Muscle of arm (tissue), 1 donor: ENCODE measurements at regions not wholly inside any gene's neighbourhood (a gene's known extent, or its start where the extent isn't known, plus 50 kb on each side); places are given as distances from the start of the nearest gene placed in this dataset.
A peak's percentile ranks its signal among the peaks of the same experiment; 100 is the strongest.

Experiments used
- DNase-seq: peaks from one replicate; pipeline ENCODE4 v3.0.0-alpha.2; 2013

DNA sequence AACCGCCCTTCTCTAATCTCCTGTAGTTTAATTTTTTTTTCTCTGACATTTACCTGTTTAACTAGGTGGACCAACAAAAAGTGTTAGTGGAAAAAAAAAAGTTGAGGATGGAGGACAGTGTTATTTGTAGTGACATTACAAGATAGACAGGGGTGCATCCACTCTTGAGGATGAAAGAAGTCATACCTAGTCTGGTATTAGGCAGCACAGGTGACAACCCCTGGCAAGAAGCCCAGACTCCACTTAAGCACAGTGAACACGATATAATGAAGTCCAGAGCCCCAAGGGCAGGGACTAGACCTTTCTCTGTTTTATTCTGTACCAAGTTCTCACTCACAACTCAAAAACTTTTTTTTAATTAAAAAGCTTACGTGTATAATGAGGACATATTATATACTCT, 268.4 kb downstream of the GPR37 start:
- no peak for DNase-seq

DNA sequence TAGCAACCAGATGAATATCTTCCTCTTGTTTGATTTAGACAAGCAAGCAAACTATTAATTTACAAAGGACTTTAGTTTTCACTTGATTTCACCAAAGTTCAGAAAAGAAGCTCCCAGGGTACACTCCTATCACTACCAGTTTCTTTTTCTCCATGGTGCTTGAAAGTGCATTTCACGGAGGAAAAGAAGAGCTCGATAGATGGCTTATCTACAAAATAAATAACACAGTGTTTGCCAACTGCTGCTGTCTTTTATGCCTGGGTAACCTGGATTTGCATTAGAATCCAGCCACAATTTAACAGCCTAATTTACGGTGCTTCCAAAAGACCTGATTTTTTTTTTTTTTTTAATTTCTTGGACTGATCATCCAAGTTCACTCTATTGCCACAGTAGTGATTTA, 275.7 kb downstream of the GPR37 start:
- DNase-seq, result no peak

DNA sequence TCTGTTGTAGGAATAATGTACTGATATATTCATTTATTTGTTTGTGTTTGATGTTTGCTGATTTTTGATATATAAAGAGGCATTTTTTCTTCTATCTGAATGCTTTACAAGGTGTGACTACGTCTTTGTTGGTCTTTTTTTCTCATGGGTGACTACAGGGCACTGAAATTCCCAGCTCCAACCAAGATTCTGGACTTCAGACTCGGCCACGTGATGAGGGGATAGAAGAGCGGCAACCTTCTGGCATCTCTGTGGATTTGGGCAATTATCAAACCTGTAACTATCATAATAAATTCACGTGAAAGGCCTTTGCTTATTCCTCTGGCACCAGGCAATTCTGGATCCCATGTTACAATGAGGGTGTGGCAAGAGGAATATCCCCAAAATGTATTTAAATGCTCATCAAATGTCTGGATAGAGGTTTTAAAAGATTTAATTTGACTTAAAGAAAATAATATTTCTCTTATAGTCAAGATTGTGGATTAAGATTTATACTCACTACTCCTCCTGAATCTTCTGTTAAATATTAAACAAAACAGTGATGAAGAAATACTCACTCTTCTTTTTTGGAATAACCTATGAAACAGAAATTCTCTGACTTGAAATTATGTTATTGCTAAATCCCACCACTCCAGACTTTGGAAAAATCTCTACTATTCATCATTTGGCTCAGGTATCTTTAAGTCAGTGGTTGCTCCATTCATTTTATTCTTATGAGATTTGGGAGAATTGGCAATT, 276.3 kb downstream of the GPR37 start:
- DNase-seq, result no peak

DNA sequence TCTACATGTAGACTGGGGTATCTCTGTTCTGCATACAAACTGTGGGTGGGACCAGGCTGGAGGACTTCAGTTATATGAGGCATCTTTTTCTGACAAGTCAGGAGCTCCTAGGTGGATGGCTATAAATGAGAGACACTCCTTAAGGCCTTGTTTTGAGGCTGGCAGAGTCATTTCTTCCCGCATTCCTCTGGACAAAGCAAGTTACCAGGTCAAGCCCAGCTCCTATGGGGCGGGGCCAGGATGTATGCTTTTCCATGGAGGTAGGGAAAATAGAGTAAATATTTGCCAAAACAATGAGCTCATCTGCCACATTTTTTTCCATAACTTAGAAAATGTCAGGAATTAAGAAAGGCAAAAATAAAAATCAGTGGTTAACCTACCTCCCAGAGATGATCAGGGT, 283.4 kb downstream of the GPR37 start:
- DNase-seq, result no peak

DNA sequence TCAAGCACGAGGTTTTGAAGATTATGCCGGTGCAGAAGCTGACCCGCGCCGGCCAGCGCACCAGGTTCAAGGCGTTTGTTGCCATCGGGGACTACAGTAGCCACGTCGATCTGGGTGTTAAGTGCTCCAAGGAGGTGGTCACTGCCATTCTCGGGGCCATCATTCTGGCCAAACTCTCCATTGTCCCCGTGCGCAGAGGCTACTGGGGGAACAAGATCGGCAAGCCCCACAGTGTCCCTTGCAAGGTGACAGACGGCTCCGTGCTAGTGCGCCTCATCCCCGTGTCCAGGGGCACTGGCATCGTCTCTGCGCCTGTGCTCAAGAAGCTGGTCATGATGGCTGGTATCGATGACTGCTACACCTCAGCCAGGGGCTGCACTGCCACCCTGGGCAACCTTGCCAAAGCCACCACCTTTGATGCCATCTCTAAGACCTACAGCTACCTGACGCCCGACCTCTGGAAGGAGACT, 284.7 kb downstream of the GPR37 start:
- DNase-seq, result no peak

DNA sequence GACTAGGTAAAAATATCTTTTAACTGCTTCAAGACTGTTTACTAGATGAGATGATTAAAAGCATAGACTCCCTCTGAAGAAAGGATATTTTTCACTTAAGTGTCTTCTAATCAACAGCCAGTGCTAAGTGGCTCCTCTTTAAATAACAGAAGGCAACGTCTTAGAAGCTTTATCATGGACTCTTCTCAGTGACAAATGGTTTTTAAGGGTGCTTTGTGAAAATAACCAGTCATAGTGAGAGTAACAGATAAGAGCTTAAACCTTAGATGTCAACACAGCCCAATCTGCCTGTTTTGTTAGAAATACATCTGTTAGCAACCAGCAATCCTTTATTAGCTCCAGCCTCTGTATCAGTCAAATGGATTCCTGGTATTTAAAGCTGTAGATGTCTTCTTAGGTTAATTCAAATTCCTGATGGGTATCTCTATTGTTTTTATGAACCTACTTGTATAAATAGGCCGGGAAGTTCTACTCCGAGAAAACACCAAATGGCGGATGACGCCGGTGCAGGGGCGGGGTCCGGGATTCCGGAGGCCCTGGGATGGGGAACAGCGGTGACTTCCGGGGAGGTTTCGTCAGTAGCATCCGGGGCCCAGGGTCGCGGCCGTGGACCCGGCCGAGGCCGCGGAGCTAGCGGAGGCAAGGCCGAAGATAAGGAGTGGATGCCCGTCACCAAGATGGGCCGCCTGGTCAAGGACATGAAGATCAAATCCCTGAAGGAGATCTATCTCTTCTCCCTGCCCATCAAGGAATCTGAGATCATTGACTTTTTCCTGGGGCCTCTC, 285.4 kb downstream of the GPR37 start:
- no peak for DNase-seq

DNA sequence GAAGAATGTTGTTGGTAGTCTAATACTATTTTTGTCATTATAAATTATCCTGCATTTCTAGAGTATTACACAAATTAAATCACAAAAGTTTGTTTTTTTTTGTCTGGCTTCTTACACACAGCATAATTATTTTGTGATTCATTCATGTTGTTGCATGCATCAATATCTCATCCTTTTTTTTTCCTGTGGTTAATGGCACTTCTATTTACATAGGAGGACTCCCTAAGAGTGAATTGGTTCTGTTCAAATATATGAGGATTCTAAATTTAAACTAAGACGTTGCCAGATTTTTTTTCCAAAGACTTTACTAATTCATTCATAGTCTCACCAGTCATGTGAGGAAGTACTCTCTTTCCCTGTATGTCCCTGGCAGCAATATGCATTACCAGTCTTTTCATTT, 303.3 kb downstream of the GPR37 start:
- DNase-seq, result no peak

DNA sequence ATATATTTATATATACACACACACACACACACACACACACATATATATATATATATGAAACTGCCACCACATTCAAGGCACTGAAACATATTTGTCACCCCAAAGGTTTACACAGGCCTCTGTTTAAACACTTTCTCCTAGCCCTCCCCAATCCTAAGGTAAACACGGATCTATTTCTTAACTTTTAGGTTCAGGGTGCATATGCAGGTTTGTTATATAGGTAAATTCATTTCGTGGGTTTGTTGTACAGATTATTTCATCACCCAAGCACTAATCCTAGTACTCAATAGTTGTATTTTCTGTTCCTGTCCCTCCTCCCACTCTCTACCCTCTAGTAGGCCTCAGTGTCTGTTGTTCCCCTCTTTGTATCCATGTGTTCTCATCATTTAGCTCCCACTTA, 305.0 kb downstream of the GPR37 start:
- DNase-seq, result no peak

DNA sequence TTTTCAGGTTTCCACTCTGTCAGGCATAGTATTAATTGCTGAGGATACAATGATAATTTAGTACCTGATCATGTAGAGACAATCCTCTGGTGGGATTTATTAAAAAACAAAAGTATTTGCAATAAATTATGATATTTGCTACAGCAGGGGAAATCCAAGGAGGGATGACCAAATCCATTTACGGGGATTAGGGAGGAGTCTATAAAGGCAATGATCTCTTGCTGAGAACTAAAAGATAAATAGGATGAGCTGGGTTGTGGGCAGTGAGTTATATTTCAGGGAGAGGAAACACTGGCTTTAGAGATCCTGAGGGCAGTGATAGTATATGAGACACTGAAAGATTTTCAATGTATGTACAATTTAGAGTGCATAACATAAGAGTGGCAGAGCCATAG, 305.5 kb downstream of the GPR37 start:
- no peak for DNase-seq

DNA sequence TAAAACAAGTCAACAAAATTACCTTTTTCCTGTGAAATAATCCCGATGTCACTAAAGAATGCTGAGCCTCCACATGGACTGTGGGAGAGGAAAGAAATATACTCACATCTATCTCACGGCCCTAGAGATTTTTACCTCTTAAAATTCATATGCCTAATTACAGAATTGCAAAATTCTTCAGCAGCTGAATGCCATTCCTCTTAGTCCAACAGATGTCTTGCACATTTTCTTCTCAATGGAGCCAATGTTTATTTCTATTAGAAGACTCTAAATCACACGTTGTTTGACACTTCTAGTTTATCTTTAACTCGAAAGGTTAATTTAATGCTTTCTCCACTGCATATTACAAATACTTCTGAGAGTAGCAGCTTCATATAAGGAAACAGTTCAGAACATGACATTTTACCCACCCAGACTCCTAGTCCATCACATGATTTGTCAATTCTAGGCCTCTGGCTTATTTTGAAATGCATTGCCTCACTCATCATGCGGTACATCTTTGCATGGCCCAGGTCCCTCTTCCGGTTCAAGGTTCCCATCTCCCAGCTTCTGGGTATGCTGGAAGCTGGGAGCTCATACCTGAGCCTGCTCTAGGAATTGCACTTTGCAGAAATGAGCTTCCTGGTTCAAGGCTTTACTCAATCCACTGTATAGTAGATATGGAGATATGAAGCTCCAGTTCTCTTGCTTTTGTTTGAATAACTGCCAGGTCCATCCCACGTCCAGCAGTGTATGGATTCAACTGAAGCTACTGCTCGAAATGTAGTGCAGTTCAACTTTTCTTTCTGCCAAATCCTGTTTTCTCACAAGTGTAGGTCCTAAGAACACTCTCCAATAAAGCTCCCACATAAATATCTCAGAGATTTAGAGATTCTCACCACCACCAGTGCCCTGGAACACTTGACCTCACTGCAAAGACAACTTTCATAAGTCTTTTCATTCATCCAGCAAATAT, 306.2 kb downstream of the GPR37 start:
- DNase-seq, result no peak

DNA sequence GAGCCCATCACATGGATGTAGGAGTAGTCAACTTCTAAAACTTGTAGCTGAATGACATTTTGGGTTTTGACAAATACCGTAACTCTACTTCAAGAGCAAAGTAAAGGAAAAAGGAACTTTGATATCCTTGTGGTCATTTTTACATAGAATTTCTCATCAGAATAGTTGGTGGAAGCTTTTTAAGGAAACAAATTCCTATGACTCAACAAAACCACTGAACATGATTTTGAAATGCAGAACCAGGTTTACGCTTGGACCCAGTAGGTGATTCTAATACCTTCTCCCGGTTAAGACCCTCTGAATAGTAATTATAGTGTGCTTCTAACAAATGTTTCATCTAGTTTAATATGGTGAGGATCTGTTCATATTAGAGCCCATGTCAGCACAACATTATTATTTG, 307.8 kb downstream of the GPR37 start:
- no peak for DNase-seq

DNA sequence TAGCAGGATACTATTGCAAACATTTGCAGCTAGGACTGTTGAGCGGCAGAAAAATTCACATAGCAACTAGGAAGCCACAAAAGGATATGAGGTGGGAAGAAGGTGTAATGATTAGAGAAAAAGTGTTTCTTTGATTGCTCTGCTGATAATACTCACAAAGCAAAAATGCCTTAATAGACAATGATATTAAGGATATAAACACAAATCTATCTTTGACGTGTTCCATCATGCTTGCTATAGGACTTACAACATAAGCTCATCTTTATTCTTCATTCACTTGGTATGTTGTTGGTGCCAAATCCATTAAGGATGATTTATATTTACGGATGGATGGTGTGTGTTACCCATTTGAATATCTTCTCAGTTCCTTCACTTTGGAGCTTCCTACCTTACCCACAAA, 309.3 kb downstream of the GPR37 start:
- no peak for DNase-seq

DNA sequence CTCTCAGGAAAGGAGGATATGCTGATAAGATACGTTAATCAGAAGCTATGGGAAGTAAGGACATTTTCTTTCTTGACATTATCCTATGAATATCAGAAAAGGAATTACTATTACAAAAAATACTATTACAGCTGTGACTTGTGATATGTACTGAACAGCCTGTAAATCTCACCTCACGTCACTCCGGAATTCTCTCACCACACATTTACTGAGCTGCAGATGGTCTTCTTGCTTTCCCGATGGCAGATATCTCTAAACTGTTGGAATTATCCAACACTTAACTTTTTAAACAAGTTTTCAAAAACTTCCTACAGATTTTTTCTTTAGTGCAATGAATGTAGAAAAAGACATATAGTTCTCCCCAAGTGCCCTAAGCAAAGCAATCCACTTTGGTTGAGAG, 313.4 kb downstream of the GPR37 start:
- no peak for DNase-seq

DNA sequence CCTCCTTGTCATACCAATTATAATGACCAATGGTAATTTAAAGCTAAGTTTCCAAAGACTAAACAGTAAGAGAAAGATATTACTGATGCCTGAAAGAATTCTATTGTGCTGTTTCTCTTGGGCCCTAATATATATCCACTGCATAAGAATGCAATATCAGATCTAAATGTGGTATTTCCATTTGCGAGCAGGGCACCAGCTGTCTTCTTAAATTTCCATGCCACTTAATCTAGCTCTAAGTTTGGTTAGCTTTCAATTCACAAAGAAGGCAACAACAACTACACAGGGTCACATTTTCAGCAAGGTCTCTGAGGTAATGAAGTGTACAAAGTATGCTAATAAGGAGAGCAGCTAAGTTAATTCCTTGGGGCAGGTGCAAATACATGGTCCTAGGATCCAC, 315.7 kb downstream of the GPR37 start:
- DNase-seq, result no peak

DNA sequence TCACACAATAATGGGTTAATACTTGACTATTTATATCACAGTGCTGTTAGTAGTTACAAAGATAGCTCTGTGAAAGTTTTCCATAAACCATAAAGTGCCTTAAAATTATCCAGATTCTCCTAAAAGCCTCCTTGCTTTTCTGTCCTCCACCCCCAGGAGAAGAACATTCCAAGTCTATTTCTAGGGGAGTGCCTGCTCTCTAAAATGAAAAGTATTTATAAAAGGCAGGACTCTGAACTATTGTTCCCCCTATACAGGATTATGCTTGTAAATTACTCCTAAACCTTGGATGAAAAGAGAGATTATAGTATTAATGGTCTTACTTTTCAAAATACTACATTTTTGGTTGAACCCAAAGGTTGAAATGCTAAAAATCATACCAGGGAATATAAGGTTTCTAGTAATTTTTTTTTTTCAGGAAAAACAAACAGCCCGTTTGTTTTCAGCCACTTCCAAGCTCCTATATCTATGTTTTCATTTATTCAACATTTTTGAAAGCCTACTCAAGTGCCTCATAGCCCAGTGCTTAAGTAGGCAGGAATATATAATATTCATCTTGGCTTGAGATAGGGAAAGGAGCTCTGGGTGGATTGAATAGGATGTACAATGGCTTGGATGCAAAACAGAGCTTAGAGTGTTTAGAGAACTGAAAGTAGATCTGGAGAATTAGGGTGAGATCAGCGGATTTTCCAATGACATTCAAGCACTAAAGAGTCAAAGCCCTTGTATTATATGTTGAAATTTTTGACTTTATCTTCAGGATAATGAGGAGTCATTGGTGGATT, 320.7 kb downstream of the GPR37 start:
- DNase-seq, result no peak

DNA sequence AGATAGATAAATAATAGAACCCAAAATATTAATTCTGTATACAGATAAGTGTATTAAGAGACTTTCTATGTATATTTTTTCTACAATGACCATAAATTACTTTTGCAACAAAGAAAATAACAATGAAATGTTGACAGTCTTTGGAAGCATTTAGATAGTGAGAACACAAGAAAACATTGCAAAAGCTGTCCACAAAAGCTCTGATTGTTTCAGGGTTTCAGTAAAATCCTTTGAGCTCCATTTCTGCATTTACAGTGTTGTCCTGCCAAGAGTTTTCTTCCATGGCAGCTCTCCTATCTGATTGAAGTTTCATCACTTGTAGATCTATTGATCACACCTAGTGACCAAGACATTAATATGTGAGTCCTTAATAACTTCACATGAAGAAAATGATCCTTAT, 321.8 kb downstream of the GPR37 start:
- no peak for DNase-seq

DNA sequence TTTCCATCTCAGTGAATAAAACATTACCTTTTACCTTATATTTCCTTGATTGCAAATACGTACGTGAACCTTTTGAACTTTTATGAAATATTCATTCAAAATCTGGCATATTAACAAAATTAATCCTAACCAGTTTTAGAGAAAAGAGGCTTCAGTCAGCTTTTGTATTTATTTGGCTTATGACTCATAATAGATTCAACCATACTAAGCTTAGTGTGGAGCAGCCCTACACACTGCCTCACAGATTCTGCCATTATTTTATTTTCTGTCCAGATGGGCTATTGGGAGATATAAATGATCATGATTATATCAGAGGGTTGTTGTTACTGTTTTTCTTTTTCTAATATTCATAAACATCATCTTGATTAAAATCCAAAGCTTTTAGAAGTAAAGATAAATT, 325.5 kb downstream of the GPR37 start:
- DNase-seq, result no peak

DNA sequence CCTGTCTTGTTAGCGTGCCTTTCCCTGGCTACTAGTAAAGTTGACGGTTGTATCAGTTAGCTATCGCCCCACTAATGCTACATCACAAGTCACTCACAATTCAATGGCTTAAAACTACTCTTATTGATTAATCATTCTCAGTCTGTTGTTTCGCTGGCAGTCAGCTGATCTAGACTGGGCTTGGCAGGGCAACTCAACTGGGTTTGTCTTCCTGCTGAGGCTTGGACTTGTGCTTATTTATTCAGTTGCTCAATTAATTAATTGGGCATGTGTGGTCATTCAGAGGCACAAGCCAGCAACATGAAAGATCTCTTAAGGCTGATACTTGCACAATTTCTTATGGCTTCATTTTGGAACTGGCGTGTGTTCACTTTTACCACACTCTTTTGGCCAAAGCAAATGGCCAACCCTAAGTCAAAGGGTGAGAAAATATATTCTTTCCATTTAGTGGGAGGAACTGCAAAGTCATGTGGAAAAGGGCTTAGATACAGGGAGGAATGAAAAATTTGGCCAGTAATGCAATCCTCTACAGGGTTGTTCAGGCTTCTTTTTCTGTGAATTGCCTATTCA, 333.5 kb downstream of the GPR37 start:
- no peak for DNase-seq

DNA sequence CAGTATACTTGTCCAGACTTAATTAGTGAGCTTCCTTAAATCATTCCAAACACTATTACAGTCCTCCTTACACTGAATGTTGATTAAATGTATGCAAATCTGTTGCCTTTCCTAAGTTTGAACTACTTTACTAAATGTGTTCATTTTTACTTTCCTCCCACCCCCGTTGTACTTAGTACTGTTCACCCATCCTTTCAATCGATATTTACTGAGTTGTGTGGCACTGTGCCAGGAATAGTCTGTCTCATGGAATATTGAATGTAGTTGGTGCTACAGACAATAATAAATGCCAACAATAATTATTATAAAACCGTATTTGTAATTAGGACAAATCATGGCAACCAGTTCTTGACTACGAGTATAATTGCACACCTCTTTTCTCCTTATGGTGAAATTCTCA, 335.7 kb downstream of the GPR37 start:
- no peak for DNase-seq

DNA sequence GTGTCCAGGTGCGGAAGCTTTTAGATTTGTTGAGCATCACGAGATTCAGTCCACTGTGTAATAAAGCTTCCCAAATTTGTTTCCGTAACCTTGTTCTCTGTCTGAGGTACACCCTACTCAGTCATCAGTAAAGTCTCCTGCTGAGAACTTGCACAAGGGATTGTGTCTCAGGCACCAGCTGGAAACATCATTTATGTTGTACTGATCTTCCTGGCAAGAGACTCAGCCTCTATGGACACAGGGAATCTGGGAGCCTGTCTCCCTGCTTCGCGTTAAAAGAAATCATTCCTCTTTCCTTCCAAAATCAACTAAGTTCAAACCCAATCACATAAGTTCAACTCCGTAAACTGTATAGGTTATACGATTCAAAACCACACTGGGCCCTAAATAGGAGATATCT, 336.8 kb downstream of the GPR37 start:
- peak; percentile 15 for DNase-seq

DNA sequence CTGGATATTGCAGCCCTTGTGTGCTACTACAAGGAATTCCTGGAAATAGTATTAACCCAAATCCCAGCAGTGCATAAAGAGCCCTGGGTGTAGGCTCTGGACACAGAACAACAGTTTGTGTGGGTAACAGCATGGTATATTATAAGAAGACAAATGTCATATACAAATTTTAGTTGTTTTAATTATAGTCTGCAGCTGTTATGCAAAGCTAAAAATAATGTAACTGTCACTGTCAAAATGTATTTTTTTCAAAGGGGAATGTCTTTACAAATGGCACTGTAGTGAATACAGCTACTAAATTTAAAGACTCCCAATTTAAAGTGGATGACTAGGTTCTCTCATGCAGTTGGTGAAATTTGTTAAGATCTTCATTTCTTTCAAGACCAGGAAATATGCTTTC, 339.0 kb downstream of the GPR37 start:
- no peak for DNase-seq
